Heart right ventricle (tissue), 16 donors: ENCODE measurements at regions not wholly inside any gene's neighbourhood (a gene's known extent, or its start where the extent isn't known, plus 50 kb on each side); places are given as distances from the start of the nearest gene placed in this dataset.
A peak's percentile ranks its signal among the peaks of the same experiment; 100 is the strongest.

Source experiments
- ATAC-seq, 8 donors: fragments of 200-7000 bp; cut with Tn5 transposase; one replicate each; pipeline ENCODE4 v1.9.1; 2020; ENCODE audit warnings: mild to moderate bottlenecking in 8 of 8, moderate library complexity in 8 of 8, moderate number of reproducible peaks in 1 of 8
- DNase-seq, 2 donors: peaks; one replicate each; pipeline ENCODE4 v3.0.0-alpha.2; 2020
- H3K27ac ChIP-seq, 10 donors: fragments of 200-600 bp; sonication (generic) in 2 of 10; one replicate each; pipeline versions ENCODE4 v1.5.0 to v1.8.0; 2020 to 2022; ENCODE audit warnings: mild to moderate bottlenecking in 3 of 10
- H3K27me3 ChIP-seq, 7 donors: fragments of 200-600 bp; one replicate each; pipeline ENCODE4 v1.8.0; 2021 to 2022; ENCODE audit warnings: mild to moderate bottlenecking in 2 of 7
- H3K36me3 ChIP-seq, 9 donors: fragments of 200-600 bp; sonication (generic) in 1 of 9; one replicate each; pipeline versions ENCODE4 v1.5.0 to v1.8.0; 2020 to 2022; ENCODE audit warnings: mild to moderate bottlenecking in 2 of 9
- H3K4me1 ChIP-seq, 9 donors: fragments of 200-600 bp; sonication (generic) in 1 of 9; one replicate each; pipeline versions ENCODE4 v1.5.0 to v1.8.0; 2020 to 2022; ENCODE audit warnings: mild to moderate bottlenecking in 4 of 9
- H3K4me3 ChIP-seq, 10 donors: fragments of 200-600 bp; sonication (generic) in 2 of 10; one replicate each; pipeline versions ENCODE4 v1.5.0 to v1.8.0; 2020 to 2022; ENCODE audit warnings: mild to moderate bottlenecking in 7 of 10, moderate library complexity in 2 of 10
- H3K9me3 ChIP-seq, 11 donors: fragments of 200-600 bp in 10 of 11; sonication (generic) in 2 of 11; one replicate each; pipeline versions ENCODE4 v1.5.0 to v1.8.0; 2013 to 2022; ENCODE audit warnings: mild to moderate bottlenecking in 2 of 11, control low read depth in 1 of 11, moderate library complexity in 1 of 11
- WGBS, 2 donors: extraction: QIAGEN DNeasy Blood & Tissue Kit; methylation state at CpG; one replicate each; pipeline ENCODE4 v1.1.7; 2013; ENCODE audit warnings: inconsistent platforms in 1 of 2; 5-methylcytosine and 5-hydroxymethylcytosine counted together
- intact Hi-C, 10 donors: fragments of 100-400 bp; cut with DNase I; formaldehyde crosslinking; loops; one replicate each; pipeline versions ENCODE4 v1.11.1 to v1.14.2; 2022
- TF ChIP-seq, protein P1 (sequence below), 9 donors: fragments of 200-600 bp; sonication (generic) in 2 of 9; IDR thresholded peaks; one replicate each; pipeline versions ENCODE4 v1.5.0 to v1.8.0; 2021 to 2022; ENCODE audit warnings: antibody characterized with exemption in 9 of 9, mild to moderate bottlenecking in 5 of 9, moderate library complexity in 1 of 9
- donor health status: Arrhythmogenic right ventricular cardiomyopathy.
- donor health status: ischemic (EF 13 %, LVEDD 7.1; RV severe dilation, severe dysfunction).
- donor health status: healthy with polysubstance abuse.
- donor health status: DM: no; HTN: yes; CAD: no.
- donor health status: DM: no; HTN: no; CAD: no.
- donor health status: ischemic (EF 25% LVEDD 6.9; RV normal size, moderate dysfunction).
- donor health status: ischemic (EF 25% LVEDD 5.7; RV mildly dilated, moderate dysfunction).
- donor health status: healthy.
- donor health status: DM: yes; HTN: yes; CAD: no.
- donor health status: Ischemic cardiomyopathy.
- donor health status: ischemic (EF 35%, LVEDD 5.7; RV mildly dilated, moderate dysfunction).
- donor health status: nonischemic (EF 11% LVEDD 7.7; RV severe dilation, severe dysfunction).
- donor health status: DM: yes; HTN: yes; CAD: no.
- donor health status: PGD.
- donor health status: ischemic (EF 29% LVEDD 5.4; RV normal size, mild dysfunction).
- donor health status: nonischemic (EF 23%, LVEDD 6.1; RV moderate dilation, normal function).

DNA sequence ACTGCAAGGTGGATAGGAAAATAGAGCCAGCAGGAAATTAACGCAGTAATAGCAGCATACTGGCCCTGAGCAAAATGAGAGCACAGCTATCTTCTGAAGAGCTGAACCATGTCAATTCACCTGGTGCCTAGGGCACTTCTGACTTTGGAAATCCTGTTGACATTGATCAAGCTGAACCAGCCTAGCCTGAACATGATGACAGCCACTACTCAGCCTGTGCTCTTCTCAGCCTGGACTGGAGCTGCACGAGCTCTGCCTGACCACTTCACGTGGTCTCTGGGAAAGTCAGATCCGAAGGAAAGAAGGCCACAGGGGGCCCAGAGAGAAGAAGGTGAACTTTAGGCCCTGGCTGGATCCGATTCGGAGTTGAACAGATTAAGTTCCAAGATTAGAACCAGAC, 421.9 kb downstream of the LPIN1 start:
- DNase-seq, result no peak
- 81 to 90% methylated on average over 6 of the region's 6 CpGs for WGBS, 2 donors
- TF ChIP-seq, protein P1, sequence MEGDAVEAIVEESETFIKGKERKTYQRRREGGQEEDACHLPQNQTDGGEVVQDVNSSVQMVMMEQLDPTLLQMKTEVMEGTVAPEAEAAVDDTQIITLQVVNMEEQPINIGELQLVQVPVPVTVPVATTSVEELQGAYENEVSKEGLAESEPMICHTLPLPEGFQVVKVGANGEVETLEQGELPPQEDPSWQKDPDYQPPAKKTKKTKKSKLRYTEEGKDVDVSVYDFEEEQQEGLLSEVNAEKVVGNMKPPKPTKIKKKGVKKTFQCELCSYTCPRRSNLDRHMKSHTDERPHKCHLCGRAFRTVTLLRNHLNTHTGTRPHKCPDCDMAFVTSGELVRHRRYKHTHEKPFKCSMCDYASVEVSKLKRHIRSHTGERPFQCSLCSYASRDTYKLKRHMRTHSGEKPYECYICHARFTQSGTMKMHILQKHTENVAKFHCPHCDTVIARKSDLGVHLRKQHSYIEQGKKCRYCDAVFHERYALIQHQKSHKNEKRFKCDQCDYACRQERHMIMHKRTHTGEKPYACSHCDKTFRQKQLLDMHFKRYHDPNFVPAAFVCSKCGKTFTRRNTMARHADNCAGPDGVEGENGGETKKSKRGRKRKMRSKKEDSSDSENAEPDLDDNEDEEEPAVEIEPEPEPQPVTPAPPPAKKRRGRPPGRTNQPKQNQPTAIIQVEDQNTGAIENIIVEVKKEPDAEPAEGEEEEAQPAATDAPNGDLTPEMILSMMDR (IDR thresholded peaks at IDR 0.05), result no peak
- peak overlapping the region in 7 of 10 donors; percentile 1 to 85 (median 62) for H3K27ac ChIP-seq
- H3K4me3 ChIP-seq, result no peak overlapping the region
- no peaks in the 10 kb centered on the region for H3K27me3 ChIP-seq
- H3K36me3 ChIP-seq, result no peaks in the 10 kb centered on the region
- peaks cover 18 to 33% (median 27%) of the 10 kb centered on the region in 9 donors for H3K4me1 ChIP-seq
- ATAC-seq, result no peak
- no peaks in the 10 kb centered on the region for H3K9me3 ChIP-seq
- intact Hi-C loops, result loop anchor here in 4 of 10 donors (5.0 to 10.0 kb wide), 4 partner anchors 304 to 836 kb away; partner anchors contain the start of gene TRIB2 (in 4 of the 4)

DNA sequence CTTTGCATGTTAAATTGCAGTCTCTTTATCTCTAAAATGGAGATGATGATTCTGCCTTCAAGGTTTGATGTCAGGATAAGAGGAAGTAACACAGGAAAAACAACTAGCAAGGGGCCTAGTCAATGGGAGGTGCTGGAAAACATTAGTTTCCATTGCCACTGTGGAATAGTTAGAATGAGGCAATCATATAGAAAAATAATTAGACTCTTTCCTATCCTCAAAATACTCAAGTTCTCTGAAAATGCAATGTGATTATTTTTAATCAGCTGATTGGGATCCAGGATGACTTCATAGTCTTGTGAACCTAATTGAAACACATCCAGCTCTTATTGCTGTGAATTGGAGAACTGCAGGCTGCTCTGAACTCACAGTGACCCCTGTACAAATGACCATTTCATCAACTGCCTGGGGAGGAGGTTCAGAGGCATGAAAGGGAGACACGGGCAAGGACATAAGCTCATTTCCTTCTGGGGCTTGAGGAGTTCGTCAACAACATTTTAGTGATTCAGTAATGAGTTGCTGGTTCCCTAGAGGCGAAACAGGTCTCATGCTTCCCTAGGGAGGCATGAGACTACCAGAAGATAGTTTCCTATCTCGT, 422.5 kb downstream of the LPIN1 start:
- Histone ChIP-seq H3K4me1 (peaks cover 18 to 33% (median 27%) of the 10 kb centered on the region in 9 donors), H3K27me3 (no peaks in the 10 kb centered on the region), H3K27ac (peak overlapping the region in 9 of 10 donors; percentile 1 to 85 (median 62)), H3K9me3 (no peaks in the 10 kb centered on the region), H3K4me3 (no peak overlapping the region), H3K36me3 (no peaks in the 10 kb centered on the region)
- 41 to 50% methylated on average over 4 of the region's 4 CpGs for WGBS, 2 donors
- ATAC-seq, result peak; percentile 68 to 84 (median 78)
- intact Hi-C loops, result loop anchor here in 4 of 10 donors (5.0 to 10.0 kb wide), 4 partner anchors 304 to 836 kb away; partner anchors contain the start of gene TRIB2 (in 4 of the 4)
- TF ChIP-seq, protein P1 (IDR thresholded peaks at IDR 0.05), result no peak
- DNase-seq, result peak in 1 of 2 donors; percentile 50

DNA sequence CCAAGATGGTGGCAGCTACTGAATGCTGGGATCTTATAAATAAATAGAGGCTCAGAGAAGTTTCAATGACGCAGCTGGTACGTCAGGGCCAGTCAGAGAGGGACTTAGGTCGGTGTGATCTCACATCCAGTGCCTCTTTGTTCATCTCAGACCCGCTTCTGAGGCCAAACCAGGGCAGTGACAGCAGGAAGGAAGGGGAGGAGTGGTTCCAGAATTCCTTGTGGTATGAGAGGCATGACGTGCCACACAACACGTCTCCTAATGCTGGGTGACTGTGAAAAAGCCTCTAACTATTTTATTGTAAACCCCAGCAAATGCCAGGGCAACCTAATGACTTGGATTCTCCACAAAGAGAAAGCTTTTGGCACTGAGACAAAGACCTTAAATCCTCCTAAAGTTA, 423.3 kb downstream of the LPIN1 start:
- 40 to 50% methylated on average over 6 of the region's 6 CpGs for WGBS, 2 donors
- intact Hi-C loops, result loop anchor here in 7 of 10 donors (5.0 to 10.0 kb wide), 6 partner anchors 305 to 835 kb away; partner anchors contain the start of gene TRIB2 (in 6 of the 7)
- DNase-seq (peak; percentile 18 to 77), ATAC-seq (peak; percentile 68 to 94 (median 80))
- Histone ChIP-seq H3K27ac (peak overlapping the region in 8 of 10 donors; percentile 34 to 85 (median 62)), H3K4me1 (peaks cover 18 to 33% (median 27%) of the 10 kb centered on the region in 9 donors), H3K36me3 (no peaks in the 10 kb centered on the region), H3K27me3 (no peaks in the 10 kb centered on the region), H3K9me3 (no peaks in the 10 kb centered on the region), H3K4me3 (no peak overlapping the region)
- TF ChIP-seq, protein P1 (IDR thresholded peaks at IDR 0.05), result no peak

DNA sequence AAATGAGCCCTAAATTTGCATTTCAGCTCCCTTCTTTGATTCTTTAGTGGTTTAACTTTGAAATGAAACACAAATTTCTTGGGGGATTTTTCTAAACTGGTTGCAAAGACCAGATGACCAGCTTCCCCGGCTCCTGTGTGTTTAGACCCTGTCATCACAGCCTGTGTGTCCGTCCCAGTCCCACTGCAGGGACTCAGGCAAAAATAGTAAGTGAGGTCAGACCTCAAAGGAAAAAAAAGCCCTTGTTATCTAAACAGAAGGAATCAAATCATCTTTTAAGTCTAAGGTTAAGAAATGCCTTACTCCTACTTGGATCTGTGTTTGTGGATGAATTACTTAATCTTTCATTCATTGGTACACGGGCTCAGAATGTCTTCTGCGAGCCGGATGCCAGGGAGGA, 423.7 kb downstream of the LPIN1 start:
- intact Hi-C loops, result loop anchor here in 5 of 10 donors (10.0 kb wide), 3 partner anchors 305 to 765 kb away; partner anchors contain the start of gene TRIB2 (in 2 of the 5)
- H3K9me3 ChIP-seq, result no peaks in the 10 kb centered on the region
- H3K36me3 ChIP-seq, result no peaks in the 10 kb centered on the region
- no peaks in the 10 kb centered on the region for H3K27me3 ChIP-seq
- peak overlapping the region in 8 of 10 donors; percentile 34 to 85 (median 62) for H3K27ac ChIP-seq
- DNase-seq, result no peak
- peaks cover 18 to 33% (median 27%) of the 10 kb centered on the region in 9 donors for H3K4me1 ChIP-seq
- H3K4me3 ChIP-seq, result no peak overlapping the region
- peak in 7 of 8 donors; percentile 35 to 64 (median 54) for ATAC-seq
- 27 to 30% methylated on average over 5 of the region's 5 CpGs for WGBS, 2 donors
- TF ChIP-seq, protein P1 (IDR thresholded peaks at IDR 0.05), result no peak
